ENCODE measurements at regions not wholly inside any gene's neighbourhood (a gene's known extent, or its start where the extent isn't known, plus 50 kb on each side); places are given as distances from the start of the nearest gene placed in this dataset.
A peak's percentile ranks its signal among the peaks of the same experiment; 100 is the strongest.

- no peaks in the 10 kb centered on the region for H3K4me1 ChIP-seq (ENCODE audit: control insufficient read depth, extremely low read depth, insufficient read depth, low read length)
- TF ChIP-seq CTCF (IDR thresholded peaks at IDR 0.05; ENCODE audit: extremely low read depth in 1 of 2, insufficient read depth in 1 of 2, low read depth in 1 of 2, low read length in 2 of 2), result peak; percentile 31 to 43
- no peak for TF ChIP-seq EZH2 (IDR thresholded peaks at IDR 0.05; ENCODE audit: borderline replicate concordance, low read depth, low read length, severe bottlenecking)
- no peak overlapping the region for H3K4me2 ChIP-seq (ENCODE audit: insufficient read depth, low read length)
- no peak overlapping the region for H3K27ac ChIP-seq (ENCODE audit: insufficient read depth, low read depth, low read length)
- H3K9me1 ChIP-seq (replicated peaks; ENCODE audit: control insufficient read depth, extremely low read depth, insufficient read depth, low read length), result no peaks in the 10 kb centered on the region
- H3K36me3 ChIP-seq (ENCODE audit: control insufficient read depth in 2 of 2, extremely low read depth in 1 of 2, insufficient read depth in 2 of 2, low read length in 2 of 2), result no peaks in the 10 kb centered on the region
- no peak overlapping the region for H3K9ac ChIP-seq (replicated peaks; ENCODE audit: extremely low read depth, insufficient read depth, low read length)
- no peaks in the 10 kb centered on the region for H3K9me3 ChIP-seq (replicated peaks; ENCODE audit: control insufficient read depth, insufficient read depth, low read length)
- no TSS peak for BruUV-seq (replicated peaks)
- peaks cover 0 to 2% of the 10 kb centered on the region in 2 experiments for H3K27me3 ChIP-seq (ENCODE audit: control insufficient read depth in 2 of 2, insufficient read depth in 2 of 2, low read length in 2 of 2)
- ChIA-PET CTCF (interaction anchor here (0.6 to 6.2 kb wide), 43 partner anchors 12 to 647 kb away, joined by 3 to 283 read pairs (median 4); partner anchors contain the start of genes CDC73, GLRX2 and RGS2), POLR2A (no interaction called here)
- peak overlapping the region; percentile 13 for H2AFZ ChIP-seq (ENCODE audit: low read depth, low read length)
- dilution Hi-C loops (cut with MboI; ENCODE audit: extremely low pct_ligation_motif_present, low sequenced_read_pairs) (no loop called here), intact Hi-C loops (cut with micrococcal nuclease) (loop anchor here (1.0 kb wide), 4 partner anchors 136 to 647 kb away; no protein-coding TSS in a partner anchor)
- H3K4me3 ChIP-seq (replicated peaks in 1 of 3; ENCODE audit: insufficient read depth in 1 of 3, low read depth in 1 of 3, low read length in 3 of 3), result no peak overlapping the region
- DNase-seq (ENCODE audit: low read depth, low spot score) (peak; percentile 42), FAIRE-seq (peak; percentile 76)
- no peaks in the 10 kb centered on the region for H3K79me2 ChIP-seq (ENCODE audit: control insufficient read depth, insufficient read depth, low read length)
- H4K20me1 ChIP-seq (replicated peaks; ENCODE audit: control insufficient read depth, extremely low read depth, insufficient read depth, low read length), result no peaks in the 10 kb centered on the region
Measured at GRCh38 chr1:192474080-192474683, 101.4 kb upstream of the RGS1 start.

GRCh38 chr1:192475329-192475728 is 100.2 kb upstream of the RGS1 start:
- no TSS peak for BruUV-seq (replicated peaks)
- H3K9ac ChIP-seq (replicated peaks; ENCODE audit: extremely low read depth, insufficient read depth, low read length), result no peak overlapping the region
- no peaks in the 10 kb centered on the region for H3K4me1 ChIP-seq (ENCODE audit: control insufficient read depth, extremely low read depth, insufficient read depth, low read length)
- intact Hi-C loops (cut with micrococcal nuclease) (no loop called here), dilution Hi-C loops (cut with MboI; ENCODE audit: extremely low pct_ligation_motif_present, low sequenced_read_pairs) (loop anchor here (25.0 kb wide), 2 partner anchors 112 to 337 kb away; partner anchors contain the start of genes RGS1 and RGS2)
- H3K9me1 ChIP-seq (replicated peaks; ENCODE audit: control insufficient read depth, extremely low read depth, insufficient read depth, low read length), result no peaks in the 10 kb centered on the region
- H3K4me2 ChIP-seq (ENCODE audit: insufficient read depth, low read length), result no peak overlapping the region
- ChIA-PET CTCF (interaction anchor here (1.1 to 6.2 kb wide), 11 partner anchors 10 to 646 kb away, joined by 3 to 283 read pairs (median 13); partner anchors contain the start of gene CDC73), POLR2A (no interaction called here)
- no peaks in the 10 kb centered on the region for H3K79me2 ChIP-seq (ENCODE audit: control insufficient read depth, insufficient read depth, low read length)
- H3K9me3 ChIP-seq (replicated peaks; ENCODE audit: control insufficient read depth, insufficient read depth, low read length), result no peaks in the 10 kb centered on the region
- no peak overlapping the region for H3K4me3 ChIP-seq (replicated peaks in 1 of 3; ENCODE audit: insufficient read depth in 1 of 3, low read depth in 1 of 3, low read length in 3 of 3)
- H2AFZ ChIP-seq (ENCODE audit: low read depth, low read length), result no peak overlapping the region
- FAIRE-seq, result no peak
- DNase-seq (ENCODE audit: low read depth, low spot score), result no peak
- no peaks in the 10 kb centered on the region for H3K27me3 ChIP-seq (ENCODE audit: control insufficient read depth in 2 of 2, insufficient read depth in 2 of 2, low read length in 2 of 2)
- no peak overlapping the region for H3K27ac ChIP-seq (ENCODE audit: insufficient read depth, low read depth, low read length)
- no peaks in the 10 kb centered on the region for H4K20me1 ChIP-seq (replicated peaks; ENCODE audit: control insufficient read depth, extremely low read depth, insufficient read depth, low read length)
- TF ChIP-seq FOS (IDR thresholded peaks at IDR 0.05; ENCODE audit: borderline replicate concordance, insufficient read depth, low read length) (no peak), POLR2A (IDR thresholded peaks at IDR 0.05; ENCODE audit: low read depth, low read length) (no peak), GATA2 (IDR thresholded peaks at IDR 0.05; ENCODE audit: insufficient read depth, insufficient read length, low read depth, low read length) (no peak), CTCF (IDR thresholded peaks at IDR 0.05; ENCODE audit: extremely low read depth in 1 of 2, insufficient read depth in 1 of 2, low read depth in 1 of 2, low read length in 2 of 2) (no peak), JUN (IDR thresholded peaks at IDR 0.05; ENCODE audit: borderline replicate concordance, insufficient read depth, insufficient read length, low read depth) (no peak), MAX (IDR thresholded peaks at IDR 0.05; ENCODE audit: insufficient read depth, insufficient read length) (no peak), EZH2 (IDR thresholded peaks at IDR 0.05; ENCODE audit: borderline replicate concordance, low read depth, low read length, severe bottlenecking) (no peak), POLR2AphosphoS5 (IDR thresholded peaks at IDR 0.05; ENCODE audit: insufficient read depth, low read depth, low read length) (no peak), MYC (IDR thresholded peaks at IDR 0.05; ENCODE audit: low read depth, low read length) (no peak)
- H3K36me3 ChIP-seq (ENCODE audit: control insufficient read depth in 2 of 2, extremely low read depth in 1 of 2, insufficient read depth in 2 of 2, low read length in 2 of 2), result no peaks in the 10 kb centered on the region

All from endothelial cell of umbilical vein (primary cell).